ENCODE measurements at regions not wholly inside any gene's neighbourhood (a gene's known extent, or its start where the extent isn't known, plus 50 kb on each side); places are given as distances from the start of the nearest gene placed in this dataset.
"Not testable (repeated sequence)": the region's sequence is repeated elsewhere in the genome, so short reads cannot be mapped to it uniquely, and the experiment has no call there.

DNA sequence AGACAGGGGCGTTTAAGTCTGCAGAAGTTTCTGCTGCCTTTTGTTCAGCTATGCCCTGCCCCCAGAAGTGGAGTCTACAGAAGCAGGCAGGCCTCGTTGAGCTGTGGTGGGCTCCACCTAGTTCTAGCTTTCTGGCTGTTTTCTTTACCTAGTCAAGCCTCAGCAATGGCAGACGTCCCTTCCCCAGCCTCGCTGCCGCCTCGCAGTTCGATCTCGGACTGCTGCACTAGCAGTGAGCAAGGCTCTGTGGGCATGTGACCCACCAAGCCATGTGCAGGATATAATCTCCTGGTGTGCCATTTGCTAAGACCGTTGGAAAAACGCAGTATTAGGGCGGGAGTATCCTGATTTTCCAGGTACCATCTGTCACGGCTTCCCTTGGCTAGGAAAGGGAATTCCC is 742.7 kb upstream of the NRXN1 start:
- not testable (repeated sequence) for H3K27ac ChIP-seq (ENCODE audit: low read depth in 1 of 2, low read length in 1 of 2); H3K27me3 ChIP-seq (ENCODE audit: control insufficient read depth in 2 of 2, insufficient read depth in 1 of 2, low read length in 1 of 2); DNase-seq (ENCODE audit: low read depth in 6 of 9, low spot score in 9 of 9); H3K4me1 ChIP-seq (ENCODE audit: control insufficient read depth in 2 of 2, insufficient read depth in 2 of 2, low read length in 2 of 2); H3K4me3 ChIP-seq (ENCODE audit: low read length in 2 of 2); H3K36me3 ChIP-seq (ENCODE audit: control insufficient read depth in 2 of 2, insufficient read depth in 2 of 2, low read length in 1 of 2)
- H3K9me3 ChIP-seq (ENCODE audit: control insufficient read depth in 2 of 2, insufficient read depth in 1 of 2, low read length in 1 of 2): peaks cover 0 to 11% of the 10 kb centered on the region in 2 donors
- WGBS: 95% methylated on average over 12 of the region's 12 CpGs

DNA sequence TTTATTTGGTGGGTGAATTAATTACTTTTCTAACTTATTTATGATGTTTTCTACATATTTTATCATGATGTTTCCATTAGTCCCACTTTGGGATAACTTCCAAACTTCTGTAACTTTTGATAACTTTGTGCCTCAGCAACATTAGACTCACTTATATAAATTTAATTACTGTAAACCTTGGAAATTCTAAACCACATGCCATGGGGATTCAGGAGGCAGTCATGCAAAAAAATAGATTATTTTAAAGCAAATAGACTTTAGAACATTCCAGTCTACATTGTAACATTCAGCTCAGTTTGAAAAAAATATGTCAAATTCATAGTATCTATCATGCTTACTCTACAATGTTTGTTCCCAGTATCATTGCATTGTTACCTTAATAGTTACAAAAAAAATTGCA is 728.5 kb upstream of the NRXN1 start:
- H3K36me3 ChIP-seq (ENCODE audit: control insufficient read depth in 2 of 2, insufficient read depth in 2 of 2, low read length in 1 of 2): no peaks in the 10 kb centered on the region
- no peak overlapping the region for H3K27ac ChIP-seq (ENCODE audit: low read depth in 1 of 2, low read length in 1 of 2)
- DNase-seq (ENCODE audit: low read depth in 6 of 9, low spot score in 9 of 9): no peak
- no peak overlapping the region for H3K4me3 ChIP-seq (ENCODE audit: low read length in 2 of 2)
- no peaks in the 10 kb centered on the region for H3K4me1 ChIP-seq (ENCODE audit: control insufficient read depth in 2 of 2, insufficient read depth in 2 of 2, low read length in 2 of 2)
- H3K27me3 ChIP-seq (ENCODE audit: control insufficient read depth in 2 of 2, insufficient read depth in 1 of 2, low read length in 1 of 2): no peaks in the 10 kb centered on the region
- H3K9me3 ChIP-seq (ENCODE audit: control insufficient read depth in 2 of 2, insufficient read depth in 1 of 2, low read length in 1 of 2): no peaks in the 10 kb centered on the region

DNA sequence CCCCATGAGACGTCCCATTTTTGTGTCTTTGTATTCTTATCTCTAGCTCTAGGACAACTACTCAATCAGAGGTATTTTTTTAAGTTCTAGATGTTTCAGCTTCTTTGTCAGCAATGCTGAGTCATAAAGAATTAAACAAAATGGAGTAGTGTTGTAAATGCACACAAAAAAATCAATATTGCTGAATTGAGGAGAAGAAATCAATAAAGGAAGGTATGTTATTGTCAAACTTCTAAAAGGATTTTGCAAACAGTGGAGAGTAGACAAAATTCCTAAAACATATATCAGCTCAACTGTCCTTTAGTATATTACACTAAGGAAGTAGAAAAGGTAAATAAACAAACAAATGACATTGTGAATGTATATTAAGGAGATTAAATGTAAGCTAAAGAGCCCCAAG is 726.1 kb upstream of the NRXN1 start:
- Histone ChIP-seq H3K27ac (ENCODE audit: low read depth in 1 of 2, low read length in 1 of 2) (no peak overlapping the region), H3K4me3 (ENCODE audit: low read length in 2 of 2) (no peak overlapping the region), H3K36me3 (ENCODE audit: control insufficient read depth in 2 of 2, insufficient read depth in 2 of 2, low read length in 1 of 2) (no peaks in the 10 kb centered on the region), H3K27me3 (ENCODE audit: control insufficient read depth in 2 of 2, insufficient read depth in 1 of 2, low read length in 1 of 2) (no peaks in the 10 kb centered on the region), H3K4me1 (ENCODE audit: control insufficient read depth in 2 of 2, insufficient read depth in 2 of 2, low read length in 2 of 2) (no peaks in the 10 kb centered on the region), H3K9me3 (ENCODE audit: control insufficient read depth in 2 of 2, insufficient read depth in 1 of 2, low read length in 1 of 2) (no peaks in the 10 kb centered on the region)
- WGBS: 91% methylated on average over 1 of the region's 1 CpG
- DNase-seq (ENCODE audit: low read depth in 6 of 9, low spot score in 9 of 9): no peak

DNA sequence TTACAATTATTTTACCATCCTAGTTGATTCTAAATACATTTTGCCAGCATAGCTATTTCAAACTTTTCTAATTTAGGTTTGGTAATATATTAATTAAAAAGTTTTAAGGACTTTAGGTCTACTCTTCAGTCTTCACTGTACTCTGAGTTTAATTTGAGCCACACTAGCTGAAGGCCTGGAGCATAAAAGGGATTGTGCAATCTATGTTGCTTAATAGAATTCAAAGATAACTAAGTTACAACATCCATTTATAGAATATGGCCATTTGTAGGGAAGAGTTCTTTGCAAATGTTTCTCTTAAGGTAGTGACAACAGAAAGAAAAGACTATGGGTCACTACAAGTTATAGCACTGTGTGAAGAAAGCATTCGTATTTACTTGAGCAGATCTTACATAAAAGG is 702.2 kb upstream of the NRXN1 start:
- 92% methylated on average over 1 of the region's 1 CpG for whole genome bisulfite sequencing
- no peaks in the 10 kb centered on the region for H3K9me3 ChIP-seq (ENCODE audit: control insufficient read depth in 2 of 2, insufficient read depth in 1 of 2, low read length in 1 of 2)
- no peak overlapping the region for H3K27ac ChIP-seq (ENCODE audit: low read depth in 1 of 2, low read length in 1 of 2)
- no peak overlapping the region for H3K4me3 ChIP-seq (ENCODE audit: low read length in 2 of 2)
- no peaks in the 10 kb centered on the region for H3K36me3 ChIP-seq (ENCODE audit: control insufficient read depth in 2 of 2, insufficient read depth in 2 of 2, low read length in 1 of 2)
- H3K27me3 ChIP-seq (ENCODE audit: control insufficient read depth in 2 of 2, insufficient read depth in 1 of 2, low read length in 1 of 2): no peaks in the 10 kb centered on the region
- H3K4me1 ChIP-seq (ENCODE audit: control insufficient read depth in 2 of 2, insufficient read depth in 2 of 2, low read length in 2 of 2): no peaks in the 10 kb centered on the region
- no peak for DNase-seq (ENCODE audit: low read depth in 6 of 9, low spot score in 9 of 9)

DNA sequence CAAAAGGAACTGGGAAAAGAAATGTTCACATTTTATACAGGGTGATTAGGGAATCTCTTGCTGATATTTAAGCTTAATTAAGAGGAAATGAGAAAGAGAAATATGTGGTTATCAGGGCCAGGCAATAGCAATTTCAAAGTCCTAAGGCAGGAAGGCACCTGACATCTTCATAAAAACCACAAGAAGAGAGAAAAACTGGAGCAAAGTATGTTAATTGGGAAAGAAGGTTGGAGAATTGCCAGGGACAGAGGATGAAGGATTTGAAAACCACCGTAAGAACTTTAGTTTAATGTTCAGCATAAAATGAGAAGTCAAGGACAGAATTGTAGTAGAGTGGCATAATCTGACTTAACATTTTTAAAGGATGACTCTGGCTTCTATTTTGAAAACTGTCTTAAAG is 691.8 kb upstream of the NRXN1 start:
- H3K27ac ChIP-seq (ENCODE audit: low read depth in 1 of 2, low read length in 1 of 2): no peak overlapping the region
- 0% methylated on average over 1 of the region's 1 CpG for WGBS
- no peaks in the 10 kb centered on the region for H3K27me3 ChIP-seq (ENCODE audit: control insufficient read depth in 2 of 2, insufficient read depth in 1 of 2, low read length in 1 of 2)
- H3K36me3 ChIP-seq (ENCODE audit: control insufficient read depth in 2 of 2, insufficient read depth in 2 of 2, low read length in 1 of 2): no peaks in the 10 kb centered on the region
- no peak overlapping the region for H3K4me3 ChIP-seq (ENCODE audit: low read length in 2 of 2)
- DNase-seq (ENCODE audit: low read depth in 6 of 9, low spot score in 9 of 9): no peak
- H3K9me3 ChIP-seq (ENCODE audit: control insufficient read depth in 2 of 2, insufficient read depth in 1 of 2, low read length in 1 of 2): no peaks in the 10 kb centered on the region
- H3K4me1 ChIP-seq (ENCODE audit: control insufficient read depth in 2 of 2, insufficient read depth in 2 of 2, low read length in 2 of 2): no peaks in the 10 kb centered on the region

DNA sequence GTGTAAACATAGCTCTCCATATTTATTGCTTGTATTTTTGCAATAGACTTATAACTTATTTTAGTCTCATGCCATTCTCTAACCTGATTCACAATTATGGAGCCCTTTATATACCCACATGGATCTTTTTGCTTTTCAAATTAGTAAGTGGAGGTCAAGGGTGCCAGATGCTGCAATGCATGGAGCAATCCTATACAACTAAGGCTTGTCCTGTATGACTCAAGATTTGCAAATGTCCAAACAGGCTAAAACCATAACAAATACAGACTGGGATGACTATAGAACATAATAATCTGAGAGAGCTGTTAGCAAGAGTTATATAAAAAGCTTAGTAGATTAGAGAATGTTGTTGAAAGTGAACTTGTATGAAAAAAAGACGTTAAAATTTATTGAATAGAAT is 690.4 kb upstream of the NRXN1 start:
- H3K36me3 ChIP-seq (ENCODE audit: control insufficient read depth in 2 of 2, insufficient read depth in 2 of 2, low read length in 1 of 2): no peaks in the 10 kb centered on the region
- WGBS: 77% methylated on average over 1 of the region's 1 CpG
- H3K4me1 ChIP-seq (ENCODE audit: control insufficient read depth in 2 of 2, insufficient read depth in 2 of 2, low read length in 2 of 2): no peaks in the 10 kb centered on the region

DNA sequence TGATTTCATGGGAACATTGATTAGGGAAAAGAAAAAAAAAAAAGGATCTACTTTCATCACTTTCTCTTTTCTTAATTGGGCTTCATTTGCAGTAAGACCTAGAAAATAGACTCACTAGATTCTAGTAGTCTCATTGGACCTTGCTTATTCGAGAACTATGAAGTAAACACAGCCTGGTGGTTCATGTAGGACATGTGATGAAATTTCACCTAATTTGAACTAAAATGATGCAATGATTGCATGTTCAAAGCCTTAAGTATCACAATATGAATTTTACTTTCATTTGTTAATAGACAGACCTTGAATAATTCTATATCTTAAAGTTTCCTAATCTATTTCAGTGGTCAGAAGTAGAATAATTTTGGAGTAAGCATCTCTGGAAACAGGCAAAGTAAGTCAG is 688.9 kb upstream of the NRXN1 start:
- no peaks in the 10 kb centered on the region for H3K36me3 ChIP-seq (ENCODE audit: control insufficient read depth in 2 of 2, insufficient read depth in 2 of 2, low read length in 1 of 2)
- no peak overlapping the region for H3K4me3 ChIP-seq (ENCODE audit: low read length in 2 of 2)
- no peaks in the 10 kb centered on the region for H3K4me1 ChIP-seq (ENCODE audit: control insufficient read depth in 2 of 2, insufficient read depth in 2 of 2, low read length in 2 of 2)
- 82% methylated on average over 1 of the region's 1 CpG for WGBS
- DNase-seq (ENCODE audit: low read depth in 6 of 9, low spot score in 9 of 9): no peak
- no peaks in the 10 kb centered on the region for H3K27me3 ChIP-seq (ENCODE audit: control insufficient read depth in 2 of 2, insufficient read depth in 1 of 2, low read length in 1 of 2)
- no peaks in the 10 kb centered on the region for H3K9me3 ChIP-seq (ENCODE audit: control insufficient read depth in 2 of 2, insufficient read depth in 1 of 2, low read length in 1 of 2)
- H3K27ac ChIP-seq (ENCODE audit: low read depth in 1 of 2, low read length in 1 of 2): no peak overlapping the region

More for the DNA sequence above, 690.4 kb upstream of the NRXN1 start:
- Histone ChIP-seq H3K9me3 (ENCODE audit: control insufficient read depth in 2 of 2, insufficient read depth in 1 of 2, low read length in 1 of 2) (no peaks in the 10 kb centered on the region), H3K27ac (ENCODE audit: low read depth in 1 of 2, low read length in 1 of 2) (no peak overlapping the region), H3K27me3 (ENCODE audit: control insufficient read depth in 2 of 2, insufficient read depth in 1 of 2, low read length in 1 of 2) (no peaks in the 10 kb centered on the region), H3K4me3 (ENCODE audit: low read length in 2 of 2) (no peak overlapping the region)
- no peak for DNase-seq (ENCODE audit: low read depth in 6 of 9, low spot score in 9 of 9)

DNA sequence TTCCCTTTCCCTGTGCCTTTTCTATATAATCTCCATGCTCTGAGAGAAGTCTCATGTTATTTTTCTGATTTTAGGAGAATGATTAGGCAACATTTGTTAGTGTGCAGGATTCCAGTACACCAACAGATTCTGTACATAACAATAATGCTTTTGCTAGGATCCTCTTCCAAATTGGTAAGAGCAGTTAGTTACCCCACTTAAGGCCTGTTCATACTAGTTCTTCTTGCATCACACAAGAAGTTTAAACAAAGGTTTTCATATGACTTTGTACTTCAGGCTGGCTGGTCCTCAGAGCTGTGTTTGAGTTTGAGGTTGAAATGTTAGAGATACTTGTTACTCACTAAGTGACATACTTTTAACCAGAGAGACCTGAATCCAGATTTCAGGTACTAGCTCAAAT is 686.9 kb upstream of the NRXN1 start:
- H3K9me3 ChIP-seq (ENCODE audit: control insufficient read depth in 2 of 2, insufficient read depth in 1 of 2, low read length in 1 of 2): no peaks in the 10 kb centered on the region
- no peaks in the 10 kb centered on the region for H3K4me1 ChIP-seq (ENCODE audit: control insufficient read depth in 2 of 2, insufficient read depth in 2 of 2, low read length in 2 of 2)
- no peaks in the 10 kb centered on the region for H3K27me3 ChIP-seq (ENCODE audit: control insufficient read depth in 2 of 2, insufficient read depth in 1 of 2, low read length in 1 of 2)
- no peaks in the 10 kb centered on the region for H3K36me3 ChIP-seq (ENCODE audit: control insufficient read depth in 2 of 2, insufficient read depth in 2 of 2, low read length in 1 of 2)
- no peak overlapping the region for H3K27ac ChIP-seq (ENCODE audit: low read depth in 1 of 2, low read length in 1 of 2)
- no peak overlapping the region for H3K4me3 ChIP-seq (ENCODE audit: low read length in 2 of 2)
- no peak for DNase-seq (ENCODE audit: low read depth in 6 of 9, low spot score in 9 of 9)

DNA sequence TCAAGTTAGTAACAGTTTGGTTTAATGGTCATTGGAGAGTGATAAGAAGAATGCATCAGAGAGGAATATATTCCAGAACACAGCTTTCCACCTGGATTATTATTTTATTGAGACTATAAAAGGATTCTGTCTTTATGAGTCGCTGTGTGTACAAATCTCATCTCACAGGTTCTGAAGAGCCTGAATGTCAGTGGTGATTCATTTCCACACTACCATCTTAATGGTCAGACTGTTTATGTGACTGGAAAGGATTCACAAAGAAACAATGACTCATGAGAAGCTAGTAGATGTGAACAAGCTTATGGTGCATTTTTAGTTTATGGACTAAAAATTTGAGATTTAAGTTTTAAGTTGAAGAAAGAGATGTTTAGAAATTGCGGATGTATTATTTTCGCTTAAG is 685.4 kb upstream of the NRXN1 start:
- Histone ChIP-seq H3K4me3 (ENCODE audit: low read length in 2 of 2) (no peak overlapping the region), H3K27me3 (ENCODE audit: control insufficient read depth in 2 of 2, insufficient read depth in 1 of 2, low read length in 1 of 2) (no peaks in the 10 kb centered on the region), H3K36me3 (ENCODE audit: control insufficient read depth in 2 of 2, insufficient read depth in 2 of 2, low read length in 1 of 2) (no peaks in the 10 kb centered on the region), H3K27ac (ENCODE audit: low read depth in 1 of 2, low read length in 1 of 2) (no peak overlapping the region), H3K9me3 (ENCODE audit: control insufficient read depth in 2 of 2, insufficient read depth in 1 of 2, low read length in 1 of 2) (no peaks in the 10 kb centered on the region), H3K4me1 (ENCODE audit: control insufficient read depth in 2 of 2, insufficient read depth in 2 of 2, low read length in 2 of 2) (no peaks in the 10 kb centered on the region)
- 98% methylated on average over 3 of the region's 3 CpGs for WGBS
- no peak for DNase-seq (ENCODE audit: low read depth in 6 of 9, low spot score in 9 of 9)

DNA sequence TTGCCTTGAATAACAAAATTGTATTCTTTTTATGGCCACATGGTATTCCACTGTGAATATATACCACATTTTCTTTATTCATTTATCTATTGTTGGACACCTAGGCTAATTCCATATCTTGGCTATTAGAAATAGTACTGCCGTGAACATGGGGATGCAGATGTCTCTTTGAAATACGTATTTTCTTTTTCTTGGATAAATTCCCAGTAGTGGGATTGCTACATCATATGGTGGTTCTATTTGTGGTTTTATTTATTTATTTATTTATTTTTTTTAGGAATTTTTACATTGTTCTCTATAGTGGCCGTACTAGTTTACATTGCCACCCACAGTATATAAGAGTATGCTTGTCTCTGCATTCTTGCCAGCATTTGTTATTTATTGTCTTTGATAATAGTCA is 679.8 kb upstream of the NRXN1 start:
- DNase-seq (ENCODE audit: low read depth in 6 of 9, low spot score in 9 of 9): no peak
- Histone ChIP-seq H3K36me3 (ENCODE audit: control insufficient read depth in 2 of 2, insufficient read depth in 2 of 2, low read length in 1 of 2) (no peaks in the 10 kb centered on the region), H3K4me3 (ENCODE audit: low read length in 2 of 2) (no peak overlapping the region), H3K27me3 (ENCODE audit: control insufficient read depth in 2 of 2, insufficient read depth in 1 of 2, low read length in 1 of 2) (no peaks in the 10 kb centered on the region), H3K27ac (ENCODE audit: low read depth in 1 of 2, low read length in 1 of 2) (no peak overlapping the region), H3K4me1 (ENCODE audit: control insufficient read depth in 2 of 2, insufficient read depth in 2 of 2, low read length in 2 of 2) (no peaks in the 10 kb centered on the region), H3K9me3 (ENCODE audit: control insufficient read depth in 2 of 2, insufficient read depth in 1 of 2, low read length in 1 of 2) (no peaks in the 10 kb centered on the region)
- WGBS: 94% methylated on average over 3 of the region's 3 CpGs
